ENCODE measurements at regions not wholly inside any gene's neighbourhood (a gene's known extent, or its start where the extent isn't known, plus 50 kb on each side); places are given as distances from the start of the nearest gene placed in this dataset.

- Histone ChIP-seq H3K9me3 (ENCODE audit: control insufficient read depth, insufficient read depth, low read depth, low read length) (no peaks in the 10 kb centered on the region), H3K27me3 (ENCODE audit: control insufficient read depth, insufficient read depth, low read length) (no peaks in the 10 kb centered on the region), H3K4me3 (ENCODE audit: low read depth in 2 of 2, low read length in 2 of 2) (no peak overlapping the region), H3K27ac (ENCODE audit: low read length) (no peak overlapping the region), H3K36me3 (ENCODE audit: control insufficient read depth, insufficient read depth, low read length) (no peaks in the 10 kb centered on the region), H3K4me1 (ENCODE audit: control insufficient read depth, insufficient read depth, low read length) (no peaks in the 10 kb centered on the region)
- DNase-seq (ENCODE audit: low read depth, low spot score) (no peak), ATAC-seq (no peak)
- intact Hi-C loops (cut with micrococcal nuclease; ENCODE audit: unreplicated experiment) (no loop called here), in situ Hi-C loops (cut with HindIII; ENCODE audit: low pct_unique_long_range_greater_than_20kb, low sequenced_read_pairs) (no loop called here)
- POLR2A ChIA-PET, result no interaction called here
- BruUV-seq (replicated peaks), result no TSS peak
- TF ChIP-seq POLR2AphosphoS5 (IDR thresholded peaks at IDR 0.05; ENCODE audit: low read depth, low read length) (no peak), SIN3A (IDR thresholded peaks at IDR 0.05; ENCODE audit: borderline replicate concordance, insufficient read depth, low read depth, low read length) (no peak), REST (IDR thresholded peaks at IDR 0.05; ENCODE audit: insufficient read depth in 1 of 2, low read depth in 2 of 2, low read length in 1 of 2) (no peak), TCF7L2 (IDR thresholded peaks at IDR 0.05; ENCODE audit: low read depth, low read length) (no peak)
- TF ChIP-seq, protein P1, sequence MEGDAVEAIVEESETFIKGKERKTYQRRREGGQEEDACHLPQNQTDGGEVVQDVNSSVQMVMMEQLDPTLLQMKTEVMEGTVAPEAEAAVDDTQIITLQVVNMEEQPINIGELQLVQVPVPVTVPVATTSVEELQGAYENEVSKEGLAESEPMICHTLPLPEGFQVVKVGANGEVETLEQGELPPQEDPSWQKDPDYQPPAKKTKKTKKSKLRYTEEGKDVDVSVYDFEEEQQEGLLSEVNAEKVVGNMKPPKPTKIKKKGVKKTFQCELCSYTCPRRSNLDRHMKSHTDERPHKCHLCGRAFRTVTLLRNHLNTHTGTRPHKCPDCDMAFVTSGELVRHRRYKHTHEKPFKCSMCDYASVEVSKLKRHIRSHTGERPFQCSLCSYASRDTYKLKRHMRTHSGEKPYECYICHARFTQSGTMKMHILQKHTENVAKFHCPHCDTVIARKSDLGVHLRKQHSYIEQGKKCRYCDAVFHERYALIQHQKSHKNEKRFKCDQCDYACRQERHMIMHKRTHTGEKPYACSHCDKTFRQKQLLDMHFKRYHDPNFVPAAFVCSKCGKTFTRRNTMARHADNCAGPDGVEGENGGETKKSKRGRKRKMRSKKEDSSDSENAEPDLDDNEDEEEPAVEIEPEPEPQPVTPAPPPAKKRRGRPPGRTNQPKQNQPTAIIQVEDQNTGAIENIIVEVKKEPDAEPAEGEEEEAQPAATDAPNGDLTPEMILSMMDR (IDR thresholded peaks at IDR 0.05), result no peak
- CTCF ChIA-PET, result no interaction called here
Observed at GRCh38 chr14:42703501-42703900, 1096.8 kb downstream of the LRFN5 start.

DNA sequence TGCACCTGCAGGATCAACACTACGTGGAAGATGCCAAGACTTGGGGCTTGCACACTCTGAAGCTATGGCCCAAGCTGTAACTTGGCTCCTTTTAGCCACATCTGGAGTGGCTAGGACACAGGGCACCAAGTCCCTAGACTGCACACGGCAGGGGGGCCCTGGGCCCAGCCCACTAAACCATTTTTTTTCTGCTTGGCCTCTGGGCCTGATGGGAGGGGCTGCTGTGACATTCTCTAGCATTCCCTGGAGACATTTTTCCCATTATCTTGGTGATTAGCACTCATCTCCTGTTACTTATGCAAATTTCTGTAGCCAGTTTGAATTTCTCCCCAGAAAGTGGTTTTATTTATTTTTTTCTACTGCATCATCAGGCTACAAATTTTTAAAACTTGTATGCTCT lies 1080.7 kb downstream of the LRFN5 start:
- no peaks in the 10 kb centered on the region for H3K27me3 ChIP-seq (ENCODE audit: control insufficient read depth, insufficient read depth, low read length)
- no peaks in the 10 kb centered on the region for H3K4me1 ChIP-seq (ENCODE audit: control insufficient read depth, insufficient read depth, low read length)
- BruUV-seq (replicated peaks), result no TSS peak
- in situ Hi-C loops (cut with HindIII; ENCODE audit: low pct_unique_long_range_greater_than_20kb, low sequenced_read_pairs), result no loop called here
- no peaks in the 10 kb centered on the region for H3K36me3 ChIP-seq (ENCODE audit: control insufficient read depth, insufficient read depth, low read length)
- CTCF ChIA-PET, result no interaction called here
- intact Hi-C loops (cut with micrococcal nuclease; ENCODE audit: unreplicated experiment), result no loop called here
- H3K27ac ChIP-seq (ENCODE audit: low read length), result no peak overlapping the region
- no peak for ATAC-seq
- no peak for TF ChIP-seq REST (IDR thresholded peaks at IDR 0.05; ENCODE audit: insufficient read depth in 1 of 2, low read depth in 2 of 2, low read length in 1 of 2)
- POLR2A ChIA-PET, result no interaction called here
- no peak for DNase-seq (ENCODE audit: low read depth, low spot score)
- no peak overlapping the region for H3K4me3 ChIP-seq (ENCODE audit: low read depth in 2 of 2, low read length in 2 of 2)
- H3K9me3 ChIP-seq (ENCODE audit: control insufficient read depth, insufficient read depth, low read depth, low read length), result no peaks in the 10 kb centered on the region

Data from Panc1 (cell line).